Tongue (tissue), 1 donor: ENCODE measurements at regions not wholly inside any gene's neighbourhood (a gene's known extent, or its start where the extent isn't known, plus 50 kb on each side); places are given as distances from the start of the nearest gene placed in this dataset.

Experiments
- DNase-seq: peaks from one replicate; pipeline ENCODE4 v3.0.0-alpha.2; 2015

- no peak for DNase-seq
Observed at GRCh38 chr5:63726496-63726895, 235.7 kb downstream of the HTR1A start.

GRCh38 chr5:63719147-63719546 lies 243.1 kb downstream of the HTR1A start:
- DNase-seq, result no peak

GRCh38 chr5:63700241-63700640 lies 262.0 kb downstream of the HTR1A start:
- DNase-seq, result no peak

- DNase-seq, result peak; percentile 1
Observed at GRCh38 chr5:63697811-63698210, 264.4 kb downstream of the HTR1A start.

GRCh38 chr5:63690546-63690945 lies 271.7 kb downstream of the HTR1A start:
- DNase-seq, result no peak

GRCh38 chr5:63687854-63688516 lies 274.3 kb downstream of the HTR1A start:
- DNase-seq, result no peak

GRCh38 chr5:63686938-63687337 lies 275.3 kb downstream of the HTR1A start:
- DNase-seq, result peak; percentile 18

GRCh38 chr5:63686181-63686580 lies 276.1 kb downstream of the HTR1A start:
- peak; percentile 2 for DNase-seq

GRCh38 chr5:63685454-63685853 lies 276.8 kb downstream of the HTR1A start:
- DNase-seq, result no peak

GRCh38 chr5:63674881-63675280 lies 287.4 kb downstream of the HTR1A start:
- DNase-seq, result no peak

GRCh38 chr5:63655043-63655442 lies 307.2 kb downstream of the HTR1A start:
- no peak for DNase-seq

- no peak for DNase-seq
Observed at GRCh38 chr5:63650581-63650980, 311.7 kb downstream of the HTR1A start.

GRCh38 chr5:63648376-63648775 lies 313.9 kb downstream of the HTR1A start:
- DNase-seq, result no peak

GRCh38 chr5:63629951-63630630 lies 332.2 kb downstream of the HTR1A start:
- no peak for DNase-seq

- DNase-seq, result no peak
Observed at GRCh38 chr5:63613442-63613841, 348.8 kb downstream of the HTR1A start.

- no peak for DNase-seq
Observed at GRCh38 chr5:63603996-63604395, 358.2 kb downstream of the HTR1A start.

GRCh38 chr5:63602971-63603370 lies 359.3 kb downstream of the HTR1A start:
- DNase-seq, result no peak

GRCh38 chr5:63596254-63596653 lies 366.0 kb downstream of the HTR1A start:
- no peak for DNase-seq

- no peak for DNase-seq
Observed at GRCh38 chr5:63573380-63573779, 388.9 kb downstream of the HTR1A start.

- no peak for DNase-seq
Observed at GRCh38 chr5:63572740-63573139, 389.5 kb downstream of the HTR1A start.

GRCh38 chr5:63570752-63571151 lies 391.5 kb downstream of the HTR1A start:
- DNase-seq, result no peak

GRCh38 chr5:63564789-63565188 lies 397.5 kb downstream of the HTR1A start:
- DNase-seq, result no peak

- DNase-seq, result no peak
Observed at GRCh38 chr5:63563008-63563917, 399.0 kb downstream of the HTR1A start.
